OCI-LY7 (cell line): ENCODE measurements at regions not wholly inside any gene's neighbourhood (a gene's known extent, or its start where the extent isn't known, plus 50 kb on each side); places are given as distances from the start of the nearest gene placed in this dataset.

Experiments
- BruUV-seq: library from RNA; stranded (reverse); fragments of 400-500 nt; replicated peaks from 2 replicates; lab custom pipeline; 2021; lab: Mats Ljungman, UMichigan
- CTCF ChIA-PET: fragments of 300-600 bp; sonication (Branson Sonifier 250); formaldehyde crosslinking; loops from one replicate; lab custom pipeline; 2022; ENCODE audit warnings: antibody characterized with exemption; ENCODE audit not compliant: unreplicated experiment; lab: Charles Lee
- POLR2A ChIA-PET: fragments of 300-600 bp; sonication (Branson Sonifier 250); formaldehyde crosslinking; loops from one replicate; lab custom pipeline; 2022; ENCODE audit warnings: antibody characterized with exemption; lab: Charles Lee
- DNase-seq: peaks from one replicate; pipeline ENCODE4 v3.0.0-alpha.2; 2015; ENCODE audit warnings: low spot score
- H2AFZ ChIP-seq: fragments of 200-600 bp; sonication (generic), shearing (Covaris generic); 2 replicates; pipeline ENCODE4 v1.6.1; 2014; ENCODE audit warnings: mild to moderate bottlenecking, antibody characterized with exemption, low read length, moderate library complexity
- H3K27ac ChIP-seq: fragments of 200-600 bp; sonication (generic); 2 replicates; pipeline ENCODE4 v1.5.1; 2014; ENCODE audit warnings: mixed run types, low read depth, mild to moderate bottlenecking, moderate library complexity, low read length, inconsistent platforms; ENCODE audit not compliant: poor library complexity, severe bottlenecking
- H3K36me3 ChIP-seq: fragments of 200-600 bp; sonication (generic); 2 replicates; pipeline ENCODE4 v1.6.1; 2014; ENCODE audit warnings: mild to moderate bottlenecking, antibody characterized with exemption, low read length, moderate library complexity, mixed read lengths; ENCODE audit not compliant: insufficient read depth
- H3K4me1 ChIP-seq: fragments of 200-600 bp; sonication (generic); 2 replicates; pipeline ENCODE4 v1.5.1; 2014; ENCODE audit warnings: mild to moderate bottlenecking, low read length; ENCODE audit not compliant: insufficient read depth, poor library complexity, severe bottlenecking
- H3K4me2 ChIP-seq: fragments of 200-600 bp; sonication (generic); 2 replicates; pipeline ENCODE4 v1.6.1; 2014; ENCODE audit warnings: mild to moderate bottlenecking, low read length
- H3K4me3 ChIP-seq: fragments of 200-600 bp; sonication (generic); 2 replicates; pipeline ENCODE4 v1.5.1; 2014; ENCODE audit warnings: mild to moderate bottlenecking, low read depth, low read length; ENCODE audit not compliant: poor library complexity, severe bottlenecking
- H3K79me2 ChIP-seq: fragments of 200-600 bp; sonication (generic); 2 replicates; pipeline ENCODE4 v1.6.1; 2016; ENCODE audit warnings: low read depth, mild to moderate bottlenecking, low read length, moderate library complexity, mixed read lengths; ENCODE audit not compliant: insufficient read depth
- H3K9me2 ChIP-seq: fragments of 200-600 bp; sonication (generic); 2 replicates; pipeline ENCODE4 v1.6.1; 2016; ENCODE audit warnings: mild to moderate bottlenecking, low read length, mixed read lengths; ENCODE audit not compliant: insufficient read depth
- H3K9me3 ChIP-seq: fragments of 200-600 bp; sonication (generic); 2 replicates; pipeline ENCODE4 v1.6.1; 2014; ENCODE audit warnings: mild to moderate bottlenecking, mixed run types, low read length, mixed read lengths
- H4K20me1 ChIP-seq: fragments of 200-600 bp; sonication (generic); 2 replicates; pipeline ENCODE4 v1.6.1; 2014; ENCODE audit warnings: mild to moderate bottlenecking, antibody characterized with exemption, low read length, moderate library complexity, mixed read lengths; ENCODE audit not compliant: insufficient read depth
- EZH2phosphoT487 ChIP-seq: fragments of 200-600 bp; sonication (generic); IDR thresholded peaks from 2 replicates; pipeline ENCODE4 v1.6.1; 2018; ENCODE audit warnings: low read depth, borderline replicate concordance, mild to moderate bottlenecking, mixed run types, antibody characterized with exemption, low read length, moderate library complexity, mixed read lengths
- intact Hi-C: fragments of 100-400 bp; cut with micrococcal nuclease; formaldehyde crosslinking; loops from one replicate; pipeline ENCODE4 v1.10.0; 2022; ENCODE audit not compliant: unreplicated experiment
- TF ChIP-seq, protein P1 (sequence below): fragments of 200-600 bp; sonication (generic); conservative IDR thresholded peaks from 2 replicates; pipeline ENCODE4 v1.5.1; 2014; ENCODE audit warnings: mild to moderate bottlenecking, antibody characterized with exemption, low read length, moderate library complexity, mixed read lengths

DNA sequence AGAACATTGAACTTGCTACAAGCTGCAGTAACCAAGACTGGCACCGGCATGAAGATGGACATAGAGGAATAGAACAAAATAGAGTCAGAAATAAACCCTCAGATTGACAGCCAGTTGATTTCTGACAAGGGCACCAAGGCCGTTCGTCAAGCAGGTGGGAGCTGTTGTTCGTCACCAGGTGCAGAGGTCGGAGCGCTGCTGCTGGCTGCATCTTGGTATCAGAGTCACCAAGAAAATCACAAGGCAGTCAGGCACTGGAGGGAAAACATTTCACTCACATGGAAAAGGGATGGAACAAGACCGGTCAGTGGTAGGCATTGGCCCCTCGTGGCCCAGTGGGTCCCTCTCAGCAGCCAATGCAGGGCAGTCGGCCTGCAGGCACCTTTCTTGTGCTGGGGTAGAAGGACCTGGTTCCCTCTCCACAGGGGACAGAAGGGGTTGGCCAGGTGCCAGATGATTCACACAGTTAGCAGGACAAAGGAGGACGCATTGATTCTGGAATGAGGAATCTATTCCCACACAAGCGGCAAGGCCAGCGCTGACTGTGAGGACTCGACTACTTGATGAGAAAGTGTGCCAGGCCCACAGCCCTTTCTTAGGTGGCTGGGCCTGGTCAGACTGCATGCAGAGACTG is 115.8 kb upstream of the FGF3 start:
- no peak overlapping the region for H2AFZ ChIP-seq
- no peak for DNase-seq
- POLR2A ChIA-PET: no interaction called here

DNA sequence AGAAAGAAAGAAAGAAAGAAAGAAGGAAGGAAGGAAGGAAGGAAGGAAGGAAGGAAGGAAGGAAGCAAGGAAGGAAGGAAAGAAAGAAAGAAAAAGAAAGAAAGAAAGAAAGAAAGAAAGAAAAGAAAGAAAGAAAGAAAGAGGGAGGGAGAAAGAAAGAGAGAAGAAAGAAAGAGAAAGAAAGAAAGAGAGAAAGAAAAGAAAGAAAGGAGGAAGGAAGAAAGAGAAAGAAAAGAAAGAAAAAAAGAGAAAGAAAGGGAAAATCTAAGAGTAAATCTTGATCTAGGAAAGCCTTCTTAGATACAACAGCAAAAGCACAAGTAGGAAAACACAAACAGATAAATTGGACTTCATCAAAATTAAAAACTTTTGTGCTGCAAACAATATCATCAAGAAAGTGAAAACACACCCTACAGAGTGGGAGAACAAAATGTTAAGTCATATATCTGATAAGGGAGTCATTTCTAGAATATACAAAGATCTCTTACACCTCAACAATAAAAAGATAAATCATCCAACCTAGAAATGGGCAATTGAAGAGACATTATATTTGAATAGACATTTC is 116.8 kb upstream of the FGF3 start:
- no peaks in the 10 kb centered on the region for H3K36me3 ChIP-seq
- H2AFZ ChIP-seq: no peak overlapping the region
- H3K4me3 ChIP-seq: no peak overlapping the region
- H3K9me3 ChIP-seq: no peaks in the 10 kb centered on the region
- no peak for TF ChIP-seq EZH2phosphoT487
- TF ChIP-seq, protein P1, sequence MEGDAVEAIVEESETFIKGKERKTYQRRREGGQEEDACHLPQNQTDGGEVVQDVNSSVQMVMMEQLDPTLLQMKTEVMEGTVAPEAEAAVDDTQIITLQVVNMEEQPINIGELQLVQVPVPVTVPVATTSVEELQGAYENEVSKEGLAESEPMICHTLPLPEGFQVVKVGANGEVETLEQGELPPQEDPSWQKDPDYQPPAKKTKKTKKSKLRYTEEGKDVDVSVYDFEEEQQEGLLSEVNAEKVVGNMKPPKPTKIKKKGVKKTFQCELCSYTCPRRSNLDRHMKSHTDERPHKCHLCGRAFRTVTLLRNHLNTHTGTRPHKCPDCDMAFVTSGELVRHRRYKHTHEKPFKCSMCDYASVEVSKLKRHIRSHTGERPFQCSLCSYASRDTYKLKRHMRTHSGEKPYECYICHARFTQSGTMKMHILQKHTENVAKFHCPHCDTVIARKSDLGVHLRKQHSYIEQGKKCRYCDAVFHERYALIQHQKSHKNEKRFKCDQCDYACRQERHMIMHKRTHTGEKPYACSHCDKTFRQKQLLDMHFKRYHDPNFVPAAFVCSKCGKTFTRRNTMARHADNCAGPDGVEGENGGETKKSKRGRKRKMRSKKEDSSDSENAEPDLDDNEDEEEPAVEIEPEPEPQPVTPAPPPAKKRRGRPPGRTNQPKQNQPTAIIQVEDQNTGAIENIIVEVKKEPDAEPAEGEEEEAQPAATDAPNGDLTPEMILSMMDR: no peak
- no peaks in the 10 kb centered on the region for H3K4me1 ChIP-seq
- intact Hi-C loops: no loop called here
- ChIA-PET POLR2A (interaction anchor here (0.7 kb wide), 1 partner anchor 1343 kb away, joined by 4 read pairs; no protein-coding TSS in a partner anchor), CTCF (no interaction called here)
- H4K20me1 ChIP-seq: no peaks in the 10 kb centered on the region
- no peaks in the 10 kb centered on the region for H3K79me2 ChIP-seq
- H3K27ac ChIP-seq: no peak overlapping the region
- no peaks in the 10 kb centered on the region for H3K9me2 ChIP-seq
- no peak overlapping the region for H3K4me2 ChIP-seq
- DNase-seq: no peak
- no TSS peak for BruUV-seq

More for the DNA sequence above, 115.8 kb upstream of the FGF3 start:
- TF ChIP-seq EZH2phosphoT487: no peak
- TF ChIP-seq, protein P1: no peak
- H3K27ac ChIP-seq: no peak overlapping the region
- no TSS peak for BruUV-seq
- H3K9me2 ChIP-seq: no peaks in the 10 kb centered on the region
- CTCF ChIA-PET: no interaction called here
- no peaks in the 10 kb centered on the region for H3K36me3 ChIP-seq
- no peaks in the 10 kb centered on the region for H3K9me3 ChIP-seq
- no peak overlapping the region for H3K4me3 ChIP-seq
- intact Hi-C loops: no loop called here
- no peaks in the 10 kb centered on the region for H4K20me1 ChIP-seq
- no peaks in the 10 kb centered on the region for H3K4me1 ChIP-seq
- no peak overlapping the region for H3K4me2 ChIP-seq
- no peaks in the 10 kb centered on the region for H3K79me2 ChIP-seq

DNA sequence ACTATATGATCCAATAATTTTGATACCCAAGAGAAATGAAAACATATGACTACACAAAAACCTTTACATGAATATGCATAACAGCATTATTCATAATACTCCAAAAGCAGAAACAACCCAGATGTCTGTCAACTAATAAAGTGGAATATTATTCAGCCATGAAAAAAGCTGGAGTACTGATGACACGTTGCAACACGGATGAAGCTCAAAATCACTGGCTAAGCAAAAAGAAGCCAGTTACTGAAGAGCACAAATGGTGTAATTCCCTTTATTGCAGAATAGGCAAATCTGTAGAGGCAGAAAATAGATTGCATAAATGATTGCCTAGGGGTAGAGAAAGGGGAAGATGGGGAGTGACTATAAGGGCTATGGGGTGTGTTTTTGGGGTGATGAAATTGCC is 117.6 kb upstream of the FGF3 start:
- POLR2A ChIA-PET: no interaction called here
- H3K79me2 ChIP-seq: no peaks in the 10 kb centered on the region
- TF ChIP-seq EZH2phosphoT487: no peak
- TF ChIP-seq, protein P1: no peak
- no peak overlapping the region for H3K4me2 ChIP-seq
- no peak for DNase-seq
- H3K27ac ChIP-seq: no peak overlapping the region
- H3K4me1 ChIP-seq: no peaks in the 10 kb centered on the region
- intact Hi-C loops: no loop called here
- H3K9me3 ChIP-seq: no peaks in the 10 kb centered on the region
- no TSS peak for BruUV-seq
- no peak overlapping the region for H2AFZ ChIP-seq
- H3K4me3 ChIP-seq: no peak overlapping the region
- H4K20me1 ChIP-seq: no peaks in the 10 kb centered on the region
- CTCF ChIA-PET: no interaction called here
- no peaks in the 10 kb centered on the region for H3K9me2 ChIP-seq
- H3K36me3 ChIP-seq: no peaks in the 10 kb centered on the region
